K562 (cell line): ENCODE measurements at regions not wholly inside any gene's neighbourhood (a gene's known extent, or its start where the extent isn't known, plus 50 kb on each side); places are given as distances from the start of the nearest gene placed in this dataset.

Experiments used
- BHLHE40 ChIP-seq: IDR thresholded peaks from 2 replicates; pipeline ENCODE4 v1.6.1; 2011; ENCODE audit warnings: low read length, improper control_type of control experiment
- CBFA2T3 ChIP-seq: fragments of 450-650 bp; IDR thresholded peaks from 2 replicates; pipeline ENCODE4 v1.6.1; 2017
- CBX1 ChIP-seq: sonication (generic); IDR thresholded peaks from 2 replicates; pipeline ENCODE4 v1.6.1; 2016; ENCODE audit warnings: antibody characterized with exemption, low read depth, mild to moderate bottlenecking
- EP300 ChIP-seq: IDR thresholded peaks from 2 replicates; pipeline ENCODE4 v1.6.1; 2012; ENCODE audit warnings: low read length, improper control_type of control experiment
- ETV6 ChIP-seq, 3 experiments: fragments of 150-350 bp in 1 of 3; sonication (generic) in 1 of 3; formaldehyde crosslinking in 1 of 3; IDR thresholded peaks; 2 replicates each; pipeline versions ENCODE4 v1.6.1 to v1.8.0; 2014 to 2022; ENCODE audit warnings: borderline replicate concordance in 2 of 3, low read depth in 2 of 3, antibody characterized with exemption in 1 of 3, low read length in 1 of 3, mild to moderate bottlenecking in 1 of 3, missing genetic modification reagents in 1 of 3
- GMEB1 ChIP-seq: fragments of 250-450 bp; sonication (Bioruptor Pico); IDR thresholded peaks from 2 replicates; pipeline ENCODE4 v1.4.0; 2020; ENCODE audit warnings: mild to moderate bottlenecking
- HNRNPH1 ChIP-seq: fragments of 200-400 bp; formaldehyde crosslinking; optimal IDR thresholded peaks from 2 replicates; pipeline ENCODE3; 2017; ENCODE audit warnings: low read depth, mild to moderate bottlenecking, low read length, moderate library complexity
- HOXB6 ChIP-seq: fragments of 250-450 bp; sonication (Bioruptor Pico); IDR thresholded peaks from 2 replicates; pipeline ENCODE4 v1.5.1; 2022; ENCODE audit warnings: mild to moderate bottlenecking, borderline replicate concordance
- PHB ChIP-seq: fragments of 250-450 bp; sonication (Bioruptor Pico); IDR thresholded peaks from 2 replicates; pipeline ENCODE4 v1.5.0; 2021
- POU5F1 ChIP-seq: fragments of 150-350 bp; IDR thresholded peaks from 2 replicates; pipeline ENCODE4 v1.6.1; 2014; ENCODE audit warnings: borderline replicate concordance, low read length, low read depth, mild to moderate bottlenecking; ENCODE audit not compliant: partially characterized antibody
- SP1 ChIP-seq: sonication (generic); formaldehyde crosslinking; IDR thresholded peaks from 2 replicates; pipeline ENCODE4 v1.8.1; 2022; ENCODE audit warnings: mild to moderate bottlenecking, missing genetic modification reagents
- STAT6 ChIP-seq: sonication (generic); formaldehyde crosslinking; IDR thresholded peaks from 2 replicates; pipeline ENCODE4 v1.8.1; 2023; ENCODE audit warnings: mild to moderate bottlenecking, missing genetic modification reagents
- TFAP4 ChIP-seq: sonication (generic); formaldehyde crosslinking; IDR thresholded peaks from 2 replicates; pipeline ENCODE4 v1.8.0; 2022; ENCODE audit warnings: missing genetic modification reagents, mild to moderate bottlenecking, moderate library complexity, borderline replicate concordance
- THAP7 ChIP-seq: fragments of 250-450 bp; sonication (Bioruptor Pico); IDR thresholded peaks from 2 replicates; pipeline ENCODE4 v1.5.0; 2021
- ZNF316 ChIP-seq: fragments of 450-650 bp; IDR thresholded peaks from 2 replicates; pipeline ENCODE4 v1.6.1; 2016
- ZNF589 ChIP-seq: fragments of 200-800 bp; sonication (Bioruptor generic); IDR thresholded peaks from 2 replicates; pipeline ENCODE4 v1.6.1; 2016; ENCODE audit warnings: low read depth, missing genetic modification characterization, missing compliant biosample characterization
- ZNF740 ChIP-seq, 3 experiments: fragments of 200-800 bp in 1 of 3; sonication (Bioruptor generic) in 1 of 3; sonication (generic) in 1 of 3; formaldehyde crosslinking in 1 of 3; IDR thresholded peaks; 2 replicates each; pipeline versions ENCODE4 v1.6.1 to v1.8.0; 2016 to 2022; ENCODE audit warnings: mild to moderate bottlenecking in 2 of 3, missing compliant biosample characterization in 2 of 3, missing genetic modification characterization in 2 of 3, missing genetic modification reagents in 1 of 3
- ZNF75A ChIP-seq: fragments of 450-650 bp; formaldehyde crosslinking; IDR thresholded peaks from 2 replicates; pipeline ENCODE4 v1.4.0; 2020; ENCODE audit warnings: mild to moderate bottlenecking

- TF ChIP-seq ETV6 (IDR thresholded peaks at IDR 0.05; ENCODE audit: borderline replicate concordance in 1 of 2, low read depth in 2 of 2, low read length in 1 of 2) (no peak), ETV6 (CRISPR knock-in tag; IDR thresholded peaks at IDR 0.05; ENCODE audit: borderline replicate concordance) (peak; percentile 56; the same call in 1 of the 2 replicates), ZNF589 (CRISPR knock-in tag) (peak; percentile 55), ZNF75A (CRISPR knock-in tag) (peak; percentile 10; the same call in 1 of the 2 replicates), HOXB6 (no peak), STAT6 (CRISPR knock-in tag) (peak; percentile 90; the same call in 1 of the 2 replicates), CBFA2T3 (peak; percentile 10; the same call in 1 of the 2 replicates), ZNF740 (CRISPR knock-in tag; IDR thresholded peaks at IDR 0.05) (peak; percentile 69; the same call in 1 of the 2 replicates), ZNF740 (tag; IDR thresholded peaks at IDR 0.05) (peak in 1 of 2 experiments; percentile 85; a peak in 1 of 4 replicates), GMEB1 (CRISPR knock-in tag) (no peak), CBX1 (peak; percentile 96), POU5F1 (no peak), EP300 (peak; percentile 42; the same call in 1 of the 2 replicates), SP1 (CRISPR knock-in tag) (peak; percentile 80; the same call in 1 of the 2 replicates), TFAP4 (CRISPR knock-in tag) (peak; percentile 84; the same call in 1 of the 2 replicates), HNRNPH1 (no peak), PHB (CRISPR knock-in tag) (no peak), ZNF316 (0 out of 2 replicates have a peak, but pooled peaks have one; percentile 10), BHLHE40 (peak; percentile 79), THAP7 (peak; percentile 10; the same call in 1 of the 2 replicates)
These were observed 56.9 kb upstream of the EZH2 start (continued) for GRCh38 chr7:148940702-148941597.
